Esophagus squamous epithelium (tissue), 5 donors: ENCODE measurements at regions not wholly inside any gene's neighbourhood (a gene's known extent, or its start where the extent isn't known, plus 50 kb on each side); places are given as distances from the start of the nearest gene placed in this dataset.
A peak's percentile ranks its signal among the peaks of the same experiment; 100 is the strongest.
"Not testable (repeated sequence)": the region's sequence is repeated elsewhere in the genome, so short reads cannot be mapped to it uniquely, and the experiment has no call there.

Experiments used
- DNase-seq: peaks from one replicate; lab custom pipeline; 2025; lab: John Stamatoyannopoulos, UW
- H3K27ac ChIP-seq, 4 donors: fragments of 200-600 bp; sonication (generic); one replicate each; pipeline ENCODE4 v1.5.1; 2016 to 2019; ENCODE audit warnings: mild to moderate bottlenecking in 1 of 4
- H3K27me3 ChIP-seq, 4 donors: fragments of 200-600 bp; sonication (generic); 1 replicate in 3 of 4; 2 replicates in 1 of 4; pipeline versions ENCODE4 v1.5.1 to v1.6.0; 2017 to 2021; ENCODE audit warnings: antibody characterized with exemption in 1 of 4
- H3K36me3 ChIP-seq, 3 donors: fragments of 200-600 bp; sonication (generic); one replicate each; pipeline ENCODE4 v1.5.1; 2016 to 2019
- H3K4me1 ChIP-seq, 3 donors: fragments of 200-600 bp; sonication (generic); one replicate each; pipeline ENCODE4 v1.5.1; 2017 to 2019
- H3K4me3 ChIP-seq, 4 donors: fragments of 200-600 bp; sonication (generic); 1 replicate in 3 of 4; 2 replicates in 1 of 4; pipeline ENCODE4 v1.5.1; 2016 to 2019; ENCODE audit warnings: mild to moderate bottlenecking in 2 of 4, moderate library complexity in 1 of 4
- H3K9me3 ChIP-seq, 3 donors: fragments of 200-600 bp; sonication (generic); one replicate each; pipeline ENCODE4 v1.5.1; 2016 to 2019
- POLR2A ChIP-seq, 4 donors: fragments of 450-650 bp; IDR thresholded peaks; one replicate each; pipeline ENCODE4 v1.6.1; 2017; ENCODE audit warnings: antibody characterized with exemption in 4 of 4, mild to moderate bottlenecking in 4 of 4, moderate library complexity in 3 of 4
- WGBS, 2 donors: methylation state at CpG; one replicate each; pipeline ENCODE4 v1.1.5; 2018; 5-methylcytosine and 5-hydroxymethylcytosine counted together
- intact Hi-C: fragments of 100-400 bp; cut with DNase I; formaldehyde crosslinking; loops from one replicate; pipeline ENCODE4 v1.15.0; 2022
- TF ChIP-seq, protein P1 (sequence below), 6 experiments: fragments of 450-650 bp in 4 of 6; fragments of 200-600 bp in 2 of 6; sonication (generic) in 2 of 6; IDR thresholded peaks; one replicate each; pipeline ENCODE4 v1.5.1; 2016 to 2019; ENCODE audit warnings: antibody characterized with exemption in 6 of 6, mild to moderate bottlenecking in 4 of 6, moderate library complexity in 4 of 6
- donor health status: DM: yes; HTN: yes; CAD: no.

DNA sequence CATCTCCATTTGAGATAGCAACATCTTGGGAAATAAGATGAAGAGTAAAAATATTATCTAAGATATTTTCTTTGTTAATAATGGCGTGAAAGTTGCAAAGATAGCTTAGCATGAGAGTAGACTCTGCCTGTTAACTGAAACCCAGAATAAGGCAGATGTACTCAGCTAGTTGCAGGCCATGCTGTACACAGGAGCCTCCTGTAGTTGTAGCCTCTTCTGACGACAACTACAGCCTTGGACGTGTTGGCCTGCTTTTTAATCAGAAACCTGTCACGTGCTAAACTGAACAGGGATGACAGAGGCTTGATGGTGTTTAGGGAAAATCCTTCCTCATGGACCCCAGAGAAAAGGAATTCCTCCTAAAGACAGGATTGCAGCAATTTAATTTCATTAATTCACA lies 155.1 kb upstream of the TMEM229A start:
- H3K9me3 ChIP-seq: no peaks in the 10 kb centered on the region
- H3K4me1 ChIP-seq: no peaks in the 10 kb centered on the region
- H3K27ac ChIP-seq: no peak overlapping the region
- intact Hi-C loops: no loop called here
- WGBS, 2 donors: 50 to 80% methylated on average over 4 of the region's 4 CpGs
- TF ChIP-seq POLR2A (IDR thresholded peaks at IDR 0.05): no peak
- TF ChIP-seq, protein P1, sequence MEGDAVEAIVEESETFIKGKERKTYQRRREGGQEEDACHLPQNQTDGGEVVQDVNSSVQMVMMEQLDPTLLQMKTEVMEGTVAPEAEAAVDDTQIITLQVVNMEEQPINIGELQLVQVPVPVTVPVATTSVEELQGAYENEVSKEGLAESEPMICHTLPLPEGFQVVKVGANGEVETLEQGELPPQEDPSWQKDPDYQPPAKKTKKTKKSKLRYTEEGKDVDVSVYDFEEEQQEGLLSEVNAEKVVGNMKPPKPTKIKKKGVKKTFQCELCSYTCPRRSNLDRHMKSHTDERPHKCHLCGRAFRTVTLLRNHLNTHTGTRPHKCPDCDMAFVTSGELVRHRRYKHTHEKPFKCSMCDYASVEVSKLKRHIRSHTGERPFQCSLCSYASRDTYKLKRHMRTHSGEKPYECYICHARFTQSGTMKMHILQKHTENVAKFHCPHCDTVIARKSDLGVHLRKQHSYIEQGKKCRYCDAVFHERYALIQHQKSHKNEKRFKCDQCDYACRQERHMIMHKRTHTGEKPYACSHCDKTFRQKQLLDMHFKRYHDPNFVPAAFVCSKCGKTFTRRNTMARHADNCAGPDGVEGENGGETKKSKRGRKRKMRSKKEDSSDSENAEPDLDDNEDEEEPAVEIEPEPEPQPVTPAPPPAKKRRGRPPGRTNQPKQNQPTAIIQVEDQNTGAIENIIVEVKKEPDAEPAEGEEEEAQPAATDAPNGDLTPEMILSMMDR (IDR thresholded peaks at IDR 0.05): no peak
- no peaks in the 10 kb centered on the region for H3K36me3 ChIP-seq
- DNase-seq: no peak
- H3K27me3 ChIP-seq: no peaks in the 10 kb centered on the region
- no peak overlapping the region for H3K4me3 ChIP-seq

- H3K9me3 ChIP-seq: no peaks in the 10 kb centered on the region
- H3K4me3 ChIP-seq: no peak overlapping the region
- no peak overlapping the region for H3K27ac ChIP-seq
- DNase-seq: no peak
- intact Hi-C loops: no loop called here
- no peaks in the 10 kb centered on the region for H3K36me3 ChIP-seq
- no peak for TF ChIP-seq POLR2A (IDR thresholded peaks at IDR 0.05)
- TF ChIP-seq, protein P1 (IDR thresholded peaks at IDR 0.05): no peak
- H3K4me1 ChIP-seq: no peaks in the 10 kb centered on the region
- H3K27me3 ChIP-seq: no peaks in the 10 kb centered on the region
Observed at GRCh38 chr7:124183649-124184048, 150.8 kb upstream of the TMEM229A start.

- no peaks in the 10 kb centered on the region for H3K36me3 ChIP-seq
- no peak for TF ChIP-seq POLR2A (IDR thresholded peaks at IDR 0.05)
- TF ChIP-seq, protein P1 (IDR thresholded peaks at IDR 0.05): no peak
- no peaks in the 10 kb centered on the region for H3K9me3 ChIP-seq
- no peak overlapping the region for H3K27ac ChIP-seq
- no peak for DNase-seq
- intact Hi-C loops: no loop called here
- no peaks in the 10 kb centered on the region for H3K27me3 ChIP-seq
- no peak overlapping the region for H3K4me3 ChIP-seq
- H3K4me1 ChIP-seq: no peaks in the 10 kb centered on the region
- 78 to 85% methylated on average over 2 of the region's 2 CpGs for WGBS, 2 donors
Observed at GRCh38 chr7:124179641-124180040, 146.8 kb upstream of the TMEM229A start.

GRCh38 chr7:124177891-124178290 lies 145.0 kb upstream of the TMEM229A start:
- H3K27me3 ChIP-seq: no peaks in the 10 kb centered on the region
- DNase-seq: no peak
- no peak for TF ChIP-seq POLR2A (IDR thresholded peaks at IDR 0.05)
- TF ChIP-seq, protein P1 (IDR thresholded peaks at IDR 0.05): no peak
- no peak overlapping the region for H3K27ac ChIP-seq
- no peaks in the 10 kb centered on the region for H3K4me1 ChIP-seq
- no peaks in the 10 kb centered on the region for H3K36me3 ChIP-seq
- intact Hi-C loops: no loop called here
- H3K4me3 ChIP-seq: no peak overlapping the region
- H3K9me3 ChIP-seq: no peaks in the 10 kb centered on the region

DNA sequence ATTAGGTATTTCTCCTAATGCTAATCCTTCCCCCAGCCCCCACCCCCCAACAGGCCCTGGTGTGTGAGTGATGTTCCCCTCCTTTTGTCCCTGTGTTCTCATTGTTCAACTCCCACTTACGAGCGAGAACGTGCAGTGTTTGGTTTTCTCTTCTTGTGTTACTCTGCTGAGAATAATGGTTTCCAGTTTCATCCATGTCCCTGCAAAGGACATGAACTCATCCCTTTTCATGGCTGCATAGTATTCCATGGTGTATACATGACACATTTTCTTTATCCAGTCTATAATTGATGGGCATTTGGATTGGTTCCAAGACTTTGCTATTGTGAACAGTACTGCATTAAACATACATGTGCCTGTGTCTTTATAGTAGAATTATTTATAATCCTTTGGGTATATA lies 138.9 kb upstream of the TMEM229A start:
- H3K36me3 ChIP-seq, H3K4me3 ChIP-seq, intact Hi-C loops, H3K4me1 ChIP-seq, H3K27me3 ChIP-seq, DNase-seq, H3K9me3 ChIP-seq, H3K27ac ChIP-seq: not testable (repeated sequence)
- WGBS, 2 donors: 90 to 96% methylated on average over 3 of the region's 3 CpGs

DNA sequence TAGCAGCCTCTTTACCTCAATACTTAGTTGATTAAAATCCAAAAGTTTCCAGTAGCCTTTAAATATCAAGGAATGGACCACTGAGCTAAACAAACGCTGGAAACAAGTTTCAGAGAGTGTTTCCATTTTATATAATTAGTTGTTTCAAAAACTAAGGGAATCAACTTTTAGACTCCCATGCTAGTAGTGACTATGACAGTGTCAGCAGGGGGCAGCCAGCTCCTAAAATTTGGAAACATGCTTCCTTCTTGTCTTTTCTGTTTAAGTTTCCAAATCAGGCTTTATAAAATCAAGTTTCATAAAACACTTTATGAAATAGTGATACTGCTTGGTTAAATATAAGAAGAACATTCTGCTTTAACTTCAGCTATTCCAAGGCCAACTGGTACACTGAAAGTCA lies 138.2 kb upstream of the TMEM229A start:
- H3K36me3 ChIP-seq: no peaks in the 10 kb centered on the region
- TF ChIP-seq, protein P1 (IDR thresholded peaks at IDR 0.05): peak in 3 of 6 experiments; percentile 26 to 30 (median 27)
- no peak for TF ChIP-seq POLR2A (IDR thresholded peaks at IDR 0.05)
- H3K4me3 ChIP-seq: no peak overlapping the region
- H3K27me3 ChIP-seq: no peaks in the 10 kb centered on the region
- intact Hi-C loops: no loop called here
- no peaks in the 10 kb centered on the region for H3K9me3 ChIP-seq
- DNase-seq: no peak
- 21 to 26% methylated on average over 1 of the region's 1 CpG for WGBS, 2 donors
- no peaks in the 10 kb centered on the region for H3K4me1 ChIP-seq
- H3K27ac ChIP-seq: no peak overlapping the region
